SK-N-SH (cell line): ENCODE measurements at regions not wholly inside any gene's neighbourhood (a gene's known extent, or its start where the extent isn't known, plus 50 kb on each side); places are given as distances from the start of the nearest gene placed in this dataset.

Experiments
- CTCF ChIP-seq: fragments of 200-600 bp; sonication (generic); IDR thresholded peaks from 2 replicates; pipeline ENCODE4 v1.6.1; 2017; ENCODE audit warnings: antibody characterized with exemption, mild to moderate bottlenecking, moderate library complexity
- FOSL2 ChIP-seq: IDR thresholded peaks from 2 replicates; pipeline ENCODE4 v1.4.0; 2012; ENCODE audit warnings: low read depth, mild to moderate bottlenecking, moderate library complexity, borderline replicate concordance
- JUND ChIP-seq: IDR thresholded peaks from 2 replicates; pipeline ENCODE4 v1.4.0; 2012
- MXI1 ChIP-seq: IDR thresholded peaks from 2 replicates; pipeline ENCODE4 v1.6.1; 2012; ENCODE audit warnings: mild to moderate bottlenecking, low read depth, low read length, improper control_type of control experiment
- RAD21 ChIP-seq: IDR thresholded peaks from 2 replicates; pipeline ENCODE4 v1.6.1; 2012; ENCODE audit warnings: mild to moderate bottlenecking, low read length
- RFX5 ChIP-seq: IDR thresholded peaks from 2 replicates; pipeline ENCODE4 v1.6.1; 2012; ENCODE audit warnings: mild to moderate bottlenecking, improper control_type of control experiment, low read length
- TAF1 ChIP-seq: IDR thresholded peaks from 2 replicates; pipeline ENCODE4 v1.6.1; 2012; ENCODE audit warnings: low read depth, mild to moderate bottlenecking, low read length, moderate library complexity, borderline replicate concordance
- YY1 ChIP-seq: IDR thresholded peaks from 2 replicates; pipeline ENCODE4 v1.4.0; 2012; ENCODE audit warnings: low read depth, mild to moderate bottlenecking

- TF ChIP-seq CTCF (no peak), RAD21 (no peak), TAF1 (no peak), YY1 (no peak), MXI1 (no peak), JUND (no peak), RFX5 (no peak), FOSL2 (no peak)
These were observed 691.7 kb upstream of the SEMA6A start for GRCh38 chr5:117266280-117266679.
